ENCODE measurements at regions not wholly inside any gene's neighbourhood (a gene's known extent, or its start where the extent isn't known, plus 50 kb on each side); places are given as distances from the start of the nearest gene placed in this dataset.

- no peaks in the 10 kb centered on the region for H3K4me1 Mint-ChIP-seq
- H3K4me3 Mint-ChIP-seq: no peak overlapping the region
- H3K27me3 Mint-ChIP-seq (ENCODE audit: low read depth): no peaks in the 10 kb centered on the region
- H3K36me3 Mint-ChIP-seq (ENCODE audit: low read depth): no peaks in the 10 kb centered on the region
- TF ChIP-seq, protein P1, sequence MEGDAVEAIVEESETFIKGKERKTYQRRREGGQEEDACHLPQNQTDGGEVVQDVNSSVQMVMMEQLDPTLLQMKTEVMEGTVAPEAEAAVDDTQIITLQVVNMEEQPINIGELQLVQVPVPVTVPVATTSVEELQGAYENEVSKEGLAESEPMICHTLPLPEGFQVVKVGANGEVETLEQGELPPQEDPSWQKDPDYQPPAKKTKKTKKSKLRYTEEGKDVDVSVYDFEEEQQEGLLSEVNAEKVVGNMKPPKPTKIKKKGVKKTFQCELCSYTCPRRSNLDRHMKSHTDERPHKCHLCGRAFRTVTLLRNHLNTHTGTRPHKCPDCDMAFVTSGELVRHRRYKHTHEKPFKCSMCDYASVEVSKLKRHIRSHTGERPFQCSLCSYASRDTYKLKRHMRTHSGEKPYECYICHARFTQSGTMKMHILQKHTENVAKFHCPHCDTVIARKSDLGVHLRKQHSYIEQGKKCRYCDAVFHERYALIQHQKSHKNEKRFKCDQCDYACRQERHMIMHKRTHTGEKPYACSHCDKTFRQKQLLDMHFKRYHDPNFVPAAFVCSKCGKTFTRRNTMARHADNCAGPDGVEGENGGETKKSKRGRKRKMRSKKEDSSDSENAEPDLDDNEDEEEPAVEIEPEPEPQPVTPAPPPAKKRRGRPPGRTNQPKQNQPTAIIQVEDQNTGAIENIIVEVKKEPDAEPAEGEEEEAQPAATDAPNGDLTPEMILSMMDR (IDR thresholded peaks at IDR 0.05; ENCODE audit: unreplicated experiment in 3 of 3): no peak
- H3K27ac Mint-ChIP-seq: no peak overlapping the region
- H3K9me3 Mint-ChIP-seq: peaks cover 12% of the 10 kb centered on the region
Observed at GRCh38 chr5:101143526-101143925, 240.4 kb upstream of the ST8SIA4 start.

DNA sequence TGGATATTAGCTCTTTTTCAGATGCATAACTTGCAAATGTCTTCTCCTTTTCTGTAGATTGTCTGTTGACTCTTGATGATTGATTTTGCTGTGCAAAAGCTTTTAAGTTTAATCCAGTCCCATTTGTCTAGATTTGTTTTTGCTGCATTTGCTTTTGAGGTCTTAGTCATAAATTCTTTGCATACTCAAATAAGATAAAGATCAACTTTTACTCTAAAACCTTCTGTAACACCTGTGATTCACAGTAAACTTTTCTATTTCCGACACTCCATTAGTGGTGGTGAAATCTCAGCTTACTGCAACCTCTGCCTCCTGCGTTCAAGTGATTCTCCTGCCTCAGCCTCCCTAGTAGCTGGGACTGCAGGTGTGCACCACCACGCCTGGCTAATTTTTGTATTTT lies 239.0 kb upstream of the ST8SIA4 start:
- H3K4me1 Mint-ChIP-seq: no peaks in the 10 kb centered on the region
- no peak overlapping the region for H3K4me3 Mint-ChIP-seq
- H3K36me3 Mint-ChIP-seq (ENCODE audit: low read depth): no peaks in the 10 kb centered on the region
- no peak overlapping the region for H3K27ac Mint-ChIP-seq
- peaks cover 12% of the 10 kb centered on the region for H3K9me3 Mint-ChIP-seq
- H3K27me3 Mint-ChIP-seq (ENCODE audit: low read depth): no peaks in the 10 kb centered on the region
- TF ChIP-seq, protein P1 (IDR thresholded peaks at IDR 0.05; ENCODE audit: unreplicated experiment in 3 of 3): no peak

- no peak overlapping the region for H3K4me3 Mint-ChIP-seq
- no peaks in the 10 kb centered on the region for H3K27me3 Mint-ChIP-seq (ENCODE audit: low read depth)
- H3K27ac Mint-ChIP-seq: no peak overlapping the region
- H3K4me1 Mint-ChIP-seq: no peaks in the 10 kb centered on the region
- no peaks in the 10 kb centered on the region for H3K36me3 Mint-ChIP-seq (ENCODE audit: low read depth)
- peaks cover 6% of the 10 kb centered on the region for H3K9me3 Mint-ChIP-seq
- TF ChIP-seq, protein P1 (IDR thresholded peaks at IDR 0.05; ENCODE audit: unreplicated experiment in 3 of 3): no peak
Observed at GRCh38 chr5:101136454-101136853, 233.4 kb upstream of the ST8SIA4 start.

DNA sequence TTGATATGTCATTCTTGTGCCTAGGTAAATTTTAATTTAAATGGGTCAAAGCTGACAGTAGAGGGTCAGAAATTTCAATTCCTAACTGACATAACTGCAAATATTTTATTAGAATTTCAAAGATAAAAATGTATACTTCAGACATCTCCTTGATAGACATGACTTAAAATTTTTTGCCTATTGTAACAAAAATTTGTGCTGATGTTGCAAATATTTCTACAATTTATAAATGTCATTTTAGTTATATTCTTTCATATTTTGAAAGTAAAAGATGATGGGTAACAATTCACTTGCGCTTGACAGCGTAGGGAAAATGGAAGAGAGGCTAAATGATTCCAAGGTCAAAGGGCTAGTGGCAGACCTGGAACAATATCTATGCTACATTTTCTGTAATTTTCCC lies 220.3 kb upstream of the ST8SIA4 start:
- Mint-ChIP-seq H3K9me3 (no peaks in the 10 kb centered on the region), H3K36me3 (ENCODE audit: low read depth) (no peaks in the 10 kb centered on the region), H3K4me3 (no peak overlapping the region), H3K4me1 (no peaks in the 10 kb centered on the region), H3K27me3 (ENCODE audit: low read depth) (no peaks in the 10 kb centered on the region), H3K27ac (no peak overlapping the region)
- TF ChIP-seq, protein P1 (IDR thresholded peaks at IDR 0.05; ENCODE audit: unreplicated experiment in 3 of 3): no peak

DNA sequence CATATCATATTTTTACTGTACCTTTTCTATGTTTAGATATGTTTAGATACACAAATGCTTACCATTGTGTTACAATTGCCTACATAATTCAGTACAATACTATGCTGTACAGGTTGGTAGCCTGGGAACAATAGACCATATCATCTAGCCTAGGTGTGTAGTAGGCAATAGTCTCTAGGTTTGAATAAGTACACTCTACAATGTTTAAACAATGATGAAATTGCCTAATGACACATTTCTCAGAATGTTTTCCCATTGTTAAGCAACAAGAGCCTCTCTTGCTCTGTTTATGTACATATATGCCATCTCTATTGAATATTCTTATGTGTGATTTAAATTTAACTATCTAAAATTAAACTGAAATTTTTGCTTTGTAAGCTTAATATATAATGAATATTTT lies 209.6 kb upstream of the ST8SIA4 start:
- H3K4me3 Mint-ChIP-seq: no peak overlapping the region
- TF ChIP-seq, protein P1 (IDR thresholded peaks at IDR 0.05; ENCODE audit: unreplicated experiment in 3 of 3): no peak
- no peak overlapping the region for H3K27ac Mint-ChIP-seq
- H3K4me1 Mint-ChIP-seq: no peaks in the 10 kb centered on the region
- no peaks in the 10 kb centered on the region for H3K36me3 Mint-ChIP-seq (ENCODE audit: low read depth)
- no peaks in the 10 kb centered on the region for H3K9me3 Mint-ChIP-seq
- H3K27me3 Mint-ChIP-seq (ENCODE audit: low read depth): no peaks in the 10 kb centered on the region

- Mint-ChIP-seq H3K36me3 (ENCODE audit: low read depth) (no peaks in the 10 kb centered on the region), H3K27me3 (ENCODE audit: low read depth) (no peaks in the 10 kb centered on the region), H3K4me3 (no peak overlapping the region), H3K27ac (no peak overlapping the region), H3K4me1 (no peaks in the 10 kb centered on the region), H3K9me3 (peaks cover 3% of the 10 kb centered on the region)
- TF ChIP-seq, protein P1 (IDR thresholded peaks at IDR 0.05; ENCODE audit: unreplicated experiment in 3 of 3): no peak
Observed at GRCh38 chr5:101103874-101104273, 200.8 kb upstream of the ST8SIA4 start.
